ENCODE measurements at regions not wholly inside any gene's neighbourhood (a gene's known extent, or its start where the extent isn't known, plus 50 kb on each side); places are given as distances from the start of the nearest gene placed in this dataset.

DNA sequence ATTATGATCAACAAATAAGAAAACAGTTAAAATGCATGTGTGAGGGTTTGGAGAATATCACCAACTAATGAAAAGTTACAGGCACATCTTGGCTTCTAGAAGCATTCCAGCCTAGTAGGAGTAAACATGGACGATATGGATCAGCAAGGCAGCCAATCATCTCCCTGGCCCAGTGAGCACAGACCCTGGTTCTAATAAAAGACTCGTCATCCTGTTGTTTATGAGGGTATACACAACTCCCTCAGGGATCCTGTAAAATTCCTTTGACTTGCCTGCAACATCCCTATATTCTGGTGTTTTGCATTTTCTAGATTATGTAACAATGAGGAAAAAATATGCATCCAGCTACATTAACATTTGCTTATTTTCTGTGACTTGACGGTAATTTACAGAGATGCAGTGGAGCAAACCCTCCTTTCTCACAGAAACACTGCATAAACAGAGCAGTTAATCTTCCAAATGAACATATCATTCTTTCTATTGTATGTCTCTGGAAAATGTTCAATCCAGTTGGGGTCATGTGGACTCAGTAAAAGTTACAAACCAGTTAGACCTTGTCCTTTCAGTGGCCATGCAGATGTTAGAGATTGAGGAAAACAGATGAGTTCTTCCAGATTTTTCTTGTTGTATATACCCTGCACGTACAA is 88.9 kb upstream of the NDP start:
- no peak for FAIRE-seq
- 2% methylated on average over 4 of the region's 4 CpGs for WGBS (ENCODE audit: insufficient coverage, low coverage, missing lambda C conversion rate)
- no peaks in the 10 kb centered on the region for H3K36me3 ChIP-seq (ENCODE audit: control insufficient read depth, insufficient read depth, low read length)
- no peak for ATAC-seq
- H3K4me2 ChIP-seq (ENCODE audit: insufficient read depth, low read length), result no peak overlapping the region
- no peaks in the 10 kb centered on the region for H3K79me2 ChIP-seq (ENCODE audit: control insufficient read depth, insufficient read depth, low read length)
- no peak overlapping the region for H3K27ac ChIP-seq (ENCODE audit: extremely low read depth, low read depth, low read length)
- no peak for TF ChIP-seq CCAR2 (IDR thresholded peaks at IDR 0.05; ENCODE audit: low read depth, low read length)
- no peaks in the 10 kb centered on the region for H3K9me1 ChIP-seq (ENCODE audit: control insufficient read depth, insufficient read depth, low read length)
- H3K27me3 ChIP-seq (ENCODE audit: control insufficient read depth in 2 of 2, insufficient read depth in 2 of 2, low read length in 2 of 2), result peaks cover 0 to 3% of the 10 kb centered on the region in 2 experiments; a peak in 1 of 5 replicates
- intact Hi-C loops (cut with micrococcal nuclease), result no loop called here
- no TSS peak for BruUV-seq (replicated peaks)
- H4K20me1 ChIP-seq (replicated peaks; ENCODE audit: control insufficient read depth, insufficient read depth, low read length), result no peaks in the 10 kb centered on the region
- ChIA-PET POLR2A (no interaction called here), CTCF (ENCODE audit: low intra/inter-chr PET ratio) (no interaction called here)
- in situ Hi-C loops (cut with MboI), result no loop called here
- no peaks in the 10 kb centered on the region for H3K4me1 ChIP-seq (replicated peaks in 1 of 2; ENCODE audit: control insufficient read depth in 2 of 2, insufficient read depth in 2 of 2, low read length in 2 of 2)
- no peaks in the 10 kb centered on the region for H3K9me3 ChIP-seq (replicated peaks; ENCODE audit: control insufficient read depth, insufficient read depth, low read depth, low read length)
- no peak for DNase-seq (ENCODE audit: extremely low read depth in 1 of 4, low spot score in 3 of 4)
- H3K9ac ChIP-seq (ENCODE audit: insufficient read depth in 1 of 2, low read depth in 2 of 2, low read length in 2 of 2), result no peak overlapping the region
- H3K4me3 ChIP-seq, result no peak overlapping the region
- no peak overlapping the region for H2AFZ ChIP-seq (ENCODE audit: low read depth, low read length)

- BruUV-seq (replicated peaks), result no TSS peak
- H3K79me2 ChIP-seq (ENCODE audit: control insufficient read depth, insufficient read depth, low read length), result no peaks in the 10 kb centered on the region
- no peak for ATAC-seq
- in situ Hi-C loops (cut with MboI) (no loop called here), intact Hi-C loops (cut with micrococcal nuclease) (no loop called here)
- no peaks in the 10 kb centered on the region for H3K36me3 ChIP-seq (ENCODE audit: control insufficient read depth, insufficient read depth, low read length)
- POLR2A ChIA-PET, result no interaction called here
- H2AFZ ChIP-seq (ENCODE audit: low read depth, low read length), result no peak overlapping the region
- no peak overlapping the region for H3K4me2 ChIP-seq (ENCODE audit: insufficient read depth, low read length)
- CTCF ChIA-PET (ENCODE audit: low intra/inter-chr PET ratio), result no interaction called here
- no peak overlapping the region for H3K9ac ChIP-seq (ENCODE audit: insufficient read depth in 1 of 2, low read depth in 2 of 2, low read length in 2 of 2)
- no peaks in the 10 kb centered on the region for H3K4me1 ChIP-seq (replicated peaks in 1 of 2; ENCODE audit: control insufficient read depth in 2 of 2, insufficient read depth in 2 of 2, low read length in 2 of 2)
- WGBS (ENCODE audit: insufficient coverage, low coverage, missing lambda C conversion rate), result 3% methylated on average over 2 of the region's 2 CpGs
- no peak overlapping the region for H3K27ac ChIP-seq (ENCODE audit: extremely low read depth, low read depth, low read length)
- H3K9me3 ChIP-seq (replicated peaks; ENCODE audit: control insufficient read depth, insufficient read depth, low read depth, low read length), result no peaks in the 10 kb centered on the region
- FAIRE-seq, result no peak
- H3K27me3 ChIP-seq (ENCODE audit: control insufficient read depth in 2 of 2, insufficient read depth in 2 of 2, low read length in 2 of 2), result peaks cover 0 to 3% of the 10 kb centered on the region in 2 experiments; a peak in 1 of 5 replicates
- DNase-seq (ENCODE audit: extremely low read depth in 1 of 4, low spot score in 3 of 4), result no peak
- no peaks in the 10 kb centered on the region for H4K20me1 ChIP-seq (replicated peaks; ENCODE audit: control insufficient read depth, insufficient read depth, low read length)
- no peaks in the 10 kb centered on the region for H3K9me1 ChIP-seq (ENCODE audit: control insufficient read depth, insufficient read depth, low read length)
- no peak overlapping the region for H3K4me3 ChIP-seq
- TF ChIP-seq ZNF780A (CRISPR knock-in tag; IDR thresholded peaks at IDR 0.05) (no peak), KHSRP (IDR thresholded peaks at IDR 0.05) (no peak), ZNF3 (CRISPR knock-in tag; IDR thresholded peaks at IDR 0.05) (no peak), ZNF12 (CRISPR knock-in tag; IDR thresholded peaks at IDR 0.05) (no peak), NONO (IDR thresholded peaks at IDR 0.05; ENCODE audit: low read depth in 2 of 2, low read length in 1 of 2) (no peak), COPS2 (conservative IDR thresholded peaks at IDR 0.05) (no peak), FOXJ2 (tag; IDR thresholded peaks at IDR 0.05) (no peak), TAF9B (IDR thresholded peaks at IDR 0.05; ENCODE audit: partially characterized antibody) (no peak), PHF21A (IDR thresholded peaks at IDR 0.05; ENCODE audit: borderline replicate concordance, low read depth) (no peak), ETV5 (CRISPR knock-in tag; IDR thresholded peaks at IDR 0.05; ENCODE audit: low read depth) (no peak), RBM22 (IDR thresholded peaks at IDR 0.05; ENCODE audit: low read depth, low read length, poor library complexity, severe bottlenecking) (no peak), RNF2 (IDR thresholded peaks at IDR 0.05) (no peak), ELF2 (CRISPR knock-in tag; IDR thresholded peaks at IDR 0.05) (no peak), HEY1 (CRISPR knock-in tag; IDR thresholded peaks at IDR 0.05; ENCODE audit: borderline replicate concordance) (no peak)
- TF ChIP-seq, protein P1, sequence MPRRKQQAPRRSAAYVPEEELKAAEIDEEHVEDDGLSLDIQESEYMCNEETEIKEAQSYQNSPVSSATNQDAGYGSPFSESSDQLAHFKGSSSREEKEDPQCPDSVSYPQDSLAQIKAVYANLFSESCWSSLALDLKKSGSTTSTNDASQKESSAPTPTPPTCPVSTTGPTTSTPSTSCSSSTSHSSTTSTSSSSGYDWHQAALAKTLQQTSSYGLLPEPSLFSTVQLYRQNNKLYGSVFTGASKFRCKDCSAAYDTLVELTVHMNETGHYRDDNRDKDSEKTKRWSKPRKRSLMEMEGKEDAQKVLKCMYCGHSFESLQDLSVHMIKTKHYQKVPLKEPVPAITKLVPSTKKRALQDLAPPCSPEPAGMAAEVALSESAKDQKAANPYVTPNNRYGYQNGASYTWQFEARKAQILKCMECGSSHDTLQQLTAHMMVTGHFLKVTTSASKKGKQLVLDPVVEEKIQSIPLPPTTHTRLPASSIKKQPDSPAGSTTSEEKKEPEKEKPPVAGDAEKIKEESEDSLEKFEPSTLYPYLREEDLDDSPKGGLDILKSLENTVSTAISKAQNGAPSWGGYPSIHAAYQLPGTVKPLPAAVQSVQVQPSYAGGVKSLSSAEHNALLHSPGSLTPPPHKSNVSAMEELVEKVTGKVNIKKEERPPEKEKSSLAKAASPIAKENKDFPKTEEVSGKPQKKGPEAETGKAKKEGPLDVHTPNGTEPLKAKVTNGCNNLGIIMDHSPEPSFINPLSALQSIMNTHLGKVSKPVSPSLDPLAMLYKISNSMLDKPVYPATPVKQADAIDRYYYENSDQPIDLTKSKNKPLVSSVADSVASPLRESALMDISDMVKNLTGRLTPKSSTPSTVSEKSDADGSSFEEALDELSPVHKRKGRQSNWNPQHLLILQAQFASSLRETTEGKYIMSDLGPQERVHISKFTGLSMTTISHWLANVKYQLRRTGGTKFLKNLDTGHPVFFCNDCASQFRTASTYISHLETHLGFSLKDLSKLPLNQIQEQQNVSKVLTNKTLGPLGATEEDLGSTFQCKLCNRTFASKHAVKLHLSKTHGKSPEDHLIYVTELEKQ (CRISPR knock-in tag; IDR thresholded peaks at IDR 0.05), result no peak
These were observed 87.0 kb upstream of the NDP start for GRCh38 chrX:44060221-44060620.
